ENCODE measurements at regions not wholly inside any gene's neighbourhood (a gene's known extent, or its start where the extent isn't known, plus 50 kb on each side); places are given as distances from the start of the nearest gene placed in this dataset.

DNA sequence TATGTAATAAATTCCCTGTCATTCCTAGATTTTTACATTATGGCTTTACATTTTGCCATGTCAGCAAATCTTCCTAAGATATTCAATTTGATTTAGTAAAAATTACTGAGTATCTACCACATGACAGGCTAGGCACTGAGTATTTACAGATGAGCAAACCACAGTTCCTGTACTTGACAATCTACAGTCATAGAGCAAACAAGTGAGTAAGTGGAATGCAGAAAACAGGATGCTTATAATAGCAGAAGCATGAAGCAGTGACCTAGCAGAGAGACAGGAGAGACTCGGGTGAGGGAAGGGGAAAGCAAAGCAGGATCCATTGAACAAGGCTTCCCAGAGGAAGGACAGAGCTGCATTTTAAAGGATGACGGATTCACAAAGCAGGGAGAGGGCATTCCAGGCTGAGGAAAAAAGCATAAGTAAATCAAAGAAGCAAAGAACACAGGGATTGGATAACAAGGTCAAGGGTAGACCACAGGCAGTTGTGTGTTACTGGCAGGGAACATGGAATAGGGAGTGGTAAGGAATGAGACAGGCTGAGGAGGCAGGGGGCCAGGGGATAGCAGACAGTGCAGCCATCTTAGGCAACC, 124.7 kb upstream of the C1QTNF7 start:
- Histone ChIP-seq H3K27me3 (ENCODE audit: insufficient read depth in 3 of 3, low read length in 2 of 3) (peaks cover 0 to 2% (median 0%) of the 10 kb centered on the region in 3 donors), H3K36me3 (ENCODE audit: insufficient read depth in 1 of 2, low read depth in 1 of 2) (no peaks in the 10 kb centered on the region), H3K9me3 (no peaks in the 10 kb centered on the region), H3K27ac (no peak overlapping the region), H3K4me1 (no peaks in the 10 kb centered on the region), H3K4me3 (no peak overlapping the region)
- TF ChIP-seq, protein P1, sequence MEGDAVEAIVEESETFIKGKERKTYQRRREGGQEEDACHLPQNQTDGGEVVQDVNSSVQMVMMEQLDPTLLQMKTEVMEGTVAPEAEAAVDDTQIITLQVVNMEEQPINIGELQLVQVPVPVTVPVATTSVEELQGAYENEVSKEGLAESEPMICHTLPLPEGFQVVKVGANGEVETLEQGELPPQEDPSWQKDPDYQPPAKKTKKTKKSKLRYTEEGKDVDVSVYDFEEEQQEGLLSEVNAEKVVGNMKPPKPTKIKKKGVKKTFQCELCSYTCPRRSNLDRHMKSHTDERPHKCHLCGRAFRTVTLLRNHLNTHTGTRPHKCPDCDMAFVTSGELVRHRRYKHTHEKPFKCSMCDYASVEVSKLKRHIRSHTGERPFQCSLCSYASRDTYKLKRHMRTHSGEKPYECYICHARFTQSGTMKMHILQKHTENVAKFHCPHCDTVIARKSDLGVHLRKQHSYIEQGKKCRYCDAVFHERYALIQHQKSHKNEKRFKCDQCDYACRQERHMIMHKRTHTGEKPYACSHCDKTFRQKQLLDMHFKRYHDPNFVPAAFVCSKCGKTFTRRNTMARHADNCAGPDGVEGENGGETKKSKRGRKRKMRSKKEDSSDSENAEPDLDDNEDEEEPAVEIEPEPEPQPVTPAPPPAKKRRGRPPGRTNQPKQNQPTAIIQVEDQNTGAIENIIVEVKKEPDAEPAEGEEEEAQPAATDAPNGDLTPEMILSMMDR (IDR thresholded peaks at IDR 0.05): no peak
- 62 to 68% (median 65%) methylated on average over 2 of the region's 2 CpGs for WGBS, 3 donors
- ATAC-seq: no peak
- intact Hi-C loops (cut with DNase I): no loop called here
- DNase-seq: no peak

DNA sequence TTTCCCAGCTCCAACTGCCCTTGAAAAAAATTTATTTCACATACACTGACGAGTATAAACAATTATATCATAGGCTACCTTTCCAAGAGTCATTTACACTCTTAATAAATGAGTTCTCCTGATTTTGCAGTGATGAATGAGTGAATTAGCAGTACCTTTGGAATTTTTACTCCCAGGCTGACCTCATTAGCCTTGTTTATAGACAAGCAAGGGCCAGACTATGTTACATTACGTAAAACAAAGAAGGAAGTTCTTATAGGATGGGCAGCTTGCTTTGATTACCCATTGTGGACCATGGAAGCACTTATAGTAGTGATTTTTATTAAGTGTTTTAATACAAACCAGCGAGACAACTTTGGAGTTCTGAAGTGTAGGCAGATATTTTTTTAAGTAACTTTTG, 112.9 kb upstream of the C1QTNF7 start:
- 76 to 79% (median 77%) methylated on average over 3 of the region's 3 CpGs for WGBS, 3 donors
- TF ChIP-seq, protein P1 (IDR thresholded peaks at IDR 0.05): no peak
- no peak overlapping the region for H3K27ac ChIP-seq

DNA sequence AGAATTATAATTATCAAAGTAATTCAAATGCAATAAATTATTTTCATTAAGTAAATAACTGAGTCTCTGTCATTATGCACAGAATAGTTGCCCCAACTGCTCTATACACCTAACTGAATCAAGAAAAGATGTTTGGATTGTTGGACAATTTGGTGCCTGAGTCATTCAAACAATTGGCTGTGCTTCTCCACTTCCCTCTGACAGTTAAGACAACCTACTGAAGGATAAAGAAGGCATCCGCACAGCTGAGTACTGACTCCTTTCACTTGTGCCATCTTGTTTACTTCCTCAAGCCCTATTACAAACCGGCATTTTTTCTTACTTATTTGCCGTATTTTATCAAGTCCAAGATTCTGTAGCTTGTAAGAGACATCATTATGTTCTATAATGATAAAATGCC, 110.6 kb upstream of the C1QTNF7 start:
- no peak for ATAC-seq
- H3K36me3 ChIP-seq (ENCODE audit: insufficient read depth in 1 of 2, low read depth in 1 of 2): no peaks in the 10 kb centered on the region
- no peak overlapping the region for H3K27ac ChIP-seq
- DNase-seq: no peak
- no peaks in the 10 kb centered on the region for H3K9me3 ChIP-seq
- intact Hi-C loops (cut with DNase I): no loop called here
- no peak overlapping the region for H3K4me3 ChIP-seq
- no peaks in the 10 kb centered on the region for H3K4me1 ChIP-seq
- WGBS, 3 donors: 76 to 91% (median 78%) methylated on average over 3 of the region's 3 CpGs
- TF ChIP-seq, protein P1 (IDR thresholded peaks at IDR 0.05): no peak
- H3K27me3 ChIP-seq (ENCODE audit: insufficient read depth in 3 of 3, low read length in 2 of 3): no peaks in the 10 kb centered on the region

More for the DNA sequence above, 112.9 kb upstream of the C1QTNF7 start:
- DNase-seq (no peak), ATAC-seq (no peak)
- Histone ChIP-seq H3K4me3 (no peak overlapping the region), H3K36me3 (ENCODE audit: insufficient read depth in 1 of 2, low read depth in 1 of 2) (no peaks in the 10 kb centered on the region), H3K27me3 (ENCODE audit: insufficient read depth in 3 of 3, low read length in 2 of 3) (no peaks in the 10 kb centered on the region), H3K9me3 (no peaks in the 10 kb centered on the region), H3K4me1 (no peaks in the 10 kb centered on the region)
- intact Hi-C loops (cut with DNase I): no loop called here

DNA sequence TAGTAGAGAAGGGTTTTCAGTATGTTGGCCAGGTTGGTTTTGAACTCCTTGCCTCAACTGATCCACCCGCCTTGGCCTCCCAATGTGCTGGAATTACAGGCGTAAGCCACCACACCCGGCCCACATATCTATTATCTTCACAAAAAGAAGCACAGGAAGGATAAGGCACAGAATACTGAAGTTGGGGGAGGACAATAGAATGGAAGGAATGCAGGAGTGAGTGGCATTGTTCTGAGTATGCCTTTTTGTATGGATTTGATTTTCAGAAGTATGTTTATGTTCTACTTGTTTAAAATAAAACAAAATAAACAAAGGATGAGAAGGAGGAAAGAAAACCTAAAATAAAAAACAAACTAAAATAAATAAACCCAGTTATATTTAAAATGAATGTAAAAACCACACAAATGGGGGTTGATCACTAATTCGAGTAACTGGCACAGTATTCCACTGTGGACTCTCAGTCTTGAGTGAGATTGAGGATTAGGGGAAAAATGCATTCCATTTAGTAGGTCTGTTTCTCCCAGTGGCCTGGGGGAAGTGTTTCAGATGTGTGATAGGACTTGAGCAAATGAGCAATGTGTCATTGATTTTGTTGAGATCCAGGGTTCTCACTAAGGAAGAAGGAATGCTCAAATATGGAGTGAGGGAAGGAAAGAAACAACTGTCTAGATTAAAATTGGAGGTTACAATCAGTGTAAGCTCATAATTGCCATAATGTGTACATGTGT, 109.0 kb upstream of the C1QTNF7 start:
- H3K4me1 ChIP-seq: no peaks in the 10 kb centered on the region
- intact Hi-C loops (cut with DNase I): no loop called here
- 91 to 96% (median 92%) methylated on average over 4 of the region's 4 CpGs for WGBS, 3 donors
- DNase-seq (no peak), ATAC-seq (no peak)
- H3K36me3 ChIP-seq (ENCODE audit: insufficient read depth in 1 of 2, low read depth in 1 of 2): no peaks in the 10 kb centered on the region
- no peak overlapping the region for H3K4me3 ChIP-seq
- no peaks in the 10 kb centered on the region for H3K27me3 ChIP-seq (ENCODE audit: insufficient read depth in 3 of 3, low read length in 2 of 3)
- TF ChIP-seq, protein P1 (IDR thresholded peaks at IDR 0.05): no peak
- no peaks in the 10 kb centered on the region for H3K9me3 ChIP-seq
- H3K27ac ChIP-seq: no peak overlapping the region

Data from psoas muscle (tissue), 7 donors.